ENCODE measurements at regions not wholly inside any gene's neighbourhood (a gene's known extent, or its start where the extent isn't known, plus 50 kb on each side); places are given as distances from the start of the nearest gene placed in this dataset.

DNA sequence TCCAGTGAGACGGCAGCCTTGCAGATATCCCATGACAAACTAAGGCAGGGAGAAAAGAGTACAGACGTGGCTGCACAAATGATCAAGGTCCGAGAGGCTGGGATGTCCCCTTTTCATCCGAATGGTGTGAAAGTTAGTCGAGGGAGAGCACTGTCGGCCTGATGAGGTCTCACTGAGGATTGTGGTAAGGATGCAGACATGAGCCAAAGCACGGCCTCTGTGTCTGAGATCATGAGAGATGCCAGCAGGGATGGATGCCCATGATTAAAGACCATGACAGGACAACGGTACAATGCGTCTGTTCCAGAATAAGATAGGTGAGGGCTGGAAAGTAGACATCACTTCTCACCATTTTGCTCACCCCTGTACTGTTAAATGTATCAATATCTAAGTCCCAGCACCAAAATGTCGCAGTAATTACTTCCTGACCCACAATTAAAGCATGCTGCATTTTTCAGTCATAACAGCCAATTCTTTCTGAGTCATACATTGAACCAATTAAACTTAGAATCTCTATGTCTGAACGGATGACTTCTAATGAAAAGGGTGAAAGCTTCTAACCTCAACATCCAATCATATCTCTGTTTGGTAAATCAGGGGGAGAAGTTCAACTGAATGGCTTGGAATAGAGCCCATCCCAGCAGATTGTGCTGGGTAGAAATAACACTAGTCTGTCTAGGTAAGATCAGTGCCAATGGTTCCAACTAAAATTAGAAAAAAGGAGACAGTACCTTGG, 249.6 kb upstream of the SOX5 start:
- no peak for DNase-seq

DNA sequence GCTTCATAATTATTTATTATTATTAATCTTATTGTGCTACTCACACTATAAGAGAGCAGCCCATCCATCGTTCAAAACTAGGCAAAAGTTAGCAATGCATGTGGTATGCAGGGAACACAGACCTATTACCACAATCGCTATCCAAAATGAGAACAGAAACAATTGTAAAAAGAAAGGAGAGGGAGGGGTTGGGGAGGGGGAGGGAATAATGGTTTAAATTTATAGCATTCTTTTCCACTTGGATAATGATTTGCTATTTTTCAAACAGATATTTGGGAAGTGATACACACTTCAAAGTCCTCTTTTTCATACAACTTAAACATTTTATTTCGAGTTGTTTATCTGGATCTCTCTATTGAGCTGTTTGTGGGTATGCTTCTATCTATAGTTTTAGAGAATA, 248.6 kb upstream of the SOX5 start:
- no peak for DNase-seq

DNA sequence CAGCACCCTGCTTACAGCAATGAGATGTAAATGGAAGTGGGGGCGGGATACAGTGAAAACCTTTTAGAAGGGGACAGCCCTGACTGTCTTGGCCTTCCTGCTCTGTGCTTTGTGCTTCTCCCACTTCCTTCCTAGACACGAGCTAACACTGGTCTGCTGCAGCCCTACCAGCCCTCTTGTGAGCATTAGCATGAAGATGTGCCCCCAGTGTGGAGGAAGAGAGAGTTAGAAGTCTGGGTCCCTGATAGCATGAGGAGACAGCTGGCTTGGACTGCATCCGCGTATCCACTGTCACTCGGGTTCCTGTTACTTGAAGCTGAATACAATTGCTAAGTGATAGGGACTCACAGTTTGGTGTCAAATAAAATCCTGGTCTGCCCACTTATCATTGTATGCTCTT, 248.1 kb upstream of the SOX5 start:
- DNase-seq, result no peak

DNA sequence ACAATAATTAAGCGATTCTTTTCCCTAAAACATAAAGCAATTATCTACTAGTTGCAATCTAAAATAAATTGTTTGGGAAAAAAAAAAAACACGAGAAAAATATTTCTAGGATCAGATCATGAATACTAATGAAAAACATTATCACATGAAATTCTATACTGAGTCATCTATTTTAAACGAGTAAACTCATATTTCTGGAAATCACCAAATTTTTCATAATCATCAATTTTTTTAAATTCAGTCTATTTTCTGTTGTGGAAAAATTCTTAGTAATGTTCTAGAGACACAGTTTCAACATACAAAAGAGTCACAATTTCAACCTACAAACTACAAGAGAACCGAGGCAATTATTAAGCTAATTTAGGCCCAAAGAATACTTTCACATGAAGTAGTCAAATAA, 245.6 kb upstream of the SOX5 start:
- no peak for DNase-seq

DNA sequence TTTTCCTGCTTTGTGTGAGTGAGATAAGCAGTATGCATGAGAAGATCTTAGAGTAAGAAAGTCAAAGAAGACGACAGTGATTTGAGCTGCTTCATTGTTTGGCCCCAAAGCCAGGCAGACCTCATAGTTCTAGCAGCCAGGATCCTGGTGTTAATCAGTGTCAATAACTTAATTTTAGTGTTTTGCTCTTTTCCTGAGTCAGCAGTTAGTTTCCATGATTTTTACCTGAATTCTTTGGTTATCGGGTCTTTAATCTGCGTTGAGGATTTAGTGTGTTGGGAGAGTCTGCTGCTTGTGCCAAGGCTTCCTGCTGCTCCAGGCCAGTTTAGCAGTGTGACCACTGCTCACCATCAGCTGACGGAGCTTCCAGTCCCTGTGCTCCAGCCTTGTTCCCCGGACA, 241.6 kb upstream of the SOX5 start:
- no peak for DNase-seq

DNA sequence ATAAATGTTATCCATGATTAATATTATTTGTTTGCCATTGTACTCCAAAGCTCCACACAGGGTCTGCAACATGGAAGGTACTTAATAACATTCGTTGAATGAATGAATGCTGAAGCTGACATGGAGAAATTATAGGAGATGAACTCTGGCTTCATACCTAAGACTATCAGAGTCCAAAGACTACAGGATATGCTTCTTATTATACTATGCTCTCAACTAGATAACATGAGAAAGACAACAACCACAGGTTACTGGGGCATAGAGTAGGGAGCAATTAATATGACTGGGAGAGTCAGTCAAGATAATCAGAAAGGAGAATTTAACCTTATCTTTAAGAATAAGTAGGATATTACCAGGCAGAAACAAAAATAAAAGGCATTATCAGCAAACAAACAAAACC, 236.3 kb upstream of the SOX5 start:
- no peak for DNase-seq

DNA sequence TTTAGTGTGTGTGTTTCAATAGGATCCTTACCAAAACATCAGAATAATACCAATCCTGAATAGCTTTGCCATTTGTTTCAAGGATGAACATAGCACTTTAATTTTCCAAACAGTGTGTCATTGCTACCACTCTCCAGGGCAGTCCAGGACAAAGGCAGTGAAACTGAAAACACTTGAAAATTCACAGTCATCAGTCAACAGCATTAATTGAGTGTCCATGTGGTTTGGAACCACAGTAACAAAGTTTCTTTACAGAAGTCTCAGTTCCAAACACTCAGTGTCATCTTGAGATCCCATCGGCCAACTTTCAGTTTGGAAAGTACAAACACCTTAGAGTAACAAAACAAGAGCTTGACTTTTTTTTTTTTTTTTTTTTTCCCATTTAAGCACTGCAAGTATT, 228.4 kb upstream of the SOX5 start:
- peak; percentile 10 for DNase-seq

DNA sequence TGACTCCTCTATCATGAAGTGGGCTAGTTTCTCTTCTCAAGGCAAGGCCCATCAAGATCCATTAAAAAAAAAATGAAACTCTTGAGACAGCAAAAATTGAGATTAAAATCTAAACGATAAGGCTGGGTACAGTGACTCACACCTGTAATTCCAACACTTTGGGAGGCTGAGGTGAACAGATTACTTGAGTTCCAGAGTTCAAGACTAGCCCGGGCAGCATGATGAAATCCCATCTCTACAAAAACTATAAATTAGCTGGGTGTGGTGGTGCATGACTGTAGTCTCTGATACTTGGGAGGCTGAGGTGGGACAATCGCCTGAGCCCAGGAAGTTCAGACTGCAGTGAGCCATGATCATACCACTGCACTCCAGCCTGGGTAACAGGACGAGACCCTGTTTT, 226.5 kb upstream of the SOX5 start:
- DNase-seq, result no peak

DNA sequence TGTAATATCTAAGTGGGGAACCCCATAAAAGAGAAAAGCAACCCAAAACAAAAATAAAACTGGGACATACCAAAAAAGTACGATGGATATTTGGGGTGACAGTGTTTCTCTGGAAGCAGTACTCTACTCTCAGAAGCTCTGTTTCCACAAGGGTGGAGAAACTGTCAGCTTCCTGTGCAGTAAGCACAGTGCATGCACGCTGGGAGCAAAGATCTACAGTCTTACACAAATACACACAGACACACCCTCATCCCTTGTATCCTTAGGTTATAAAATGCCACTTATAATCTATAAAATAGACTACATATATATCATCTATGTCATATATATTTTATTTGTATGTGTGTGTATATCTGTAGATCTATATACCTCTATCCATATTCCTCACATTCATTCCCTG, 225.8 kb upstream of the SOX5 start:
- DNase-seq, result no peak

DNA sequence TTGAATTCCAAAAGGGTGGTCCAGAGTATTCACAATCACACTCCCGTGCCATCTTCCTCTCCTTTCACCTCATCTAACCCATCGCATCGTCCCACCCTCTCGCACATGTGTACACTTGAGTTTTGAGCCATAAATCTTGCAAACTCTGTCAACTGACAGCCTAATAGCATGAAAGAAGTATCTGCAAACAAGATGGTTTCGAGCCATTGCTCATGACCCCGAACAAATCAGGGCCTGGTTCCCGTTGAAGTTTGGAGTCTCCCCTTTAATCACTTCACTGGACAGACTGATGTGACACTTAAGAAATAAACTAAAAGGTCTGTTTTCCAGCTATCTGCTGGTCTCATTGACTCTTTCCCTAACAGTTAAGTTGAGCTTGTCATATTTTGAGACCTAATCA, 223.6 kb upstream of the SOX5 start:
- no peak for DNase-seq

DNA sequence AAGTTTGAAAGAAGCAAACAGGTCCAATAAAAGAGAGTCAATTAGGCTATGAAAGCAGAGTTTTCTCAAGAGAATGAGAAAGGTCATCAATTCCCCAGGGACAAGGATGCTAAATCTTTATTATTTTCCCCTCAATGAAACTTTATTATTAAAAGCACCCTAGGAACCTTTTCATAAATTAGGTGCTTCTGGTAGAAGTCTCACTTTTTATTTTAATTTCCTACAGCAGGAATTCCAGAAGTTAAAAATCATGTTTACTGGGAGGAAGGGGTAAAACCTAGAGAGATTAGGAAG, 223.2 kb upstream of the SOX5 start:
- no peak for DNase-seq

DNA sequence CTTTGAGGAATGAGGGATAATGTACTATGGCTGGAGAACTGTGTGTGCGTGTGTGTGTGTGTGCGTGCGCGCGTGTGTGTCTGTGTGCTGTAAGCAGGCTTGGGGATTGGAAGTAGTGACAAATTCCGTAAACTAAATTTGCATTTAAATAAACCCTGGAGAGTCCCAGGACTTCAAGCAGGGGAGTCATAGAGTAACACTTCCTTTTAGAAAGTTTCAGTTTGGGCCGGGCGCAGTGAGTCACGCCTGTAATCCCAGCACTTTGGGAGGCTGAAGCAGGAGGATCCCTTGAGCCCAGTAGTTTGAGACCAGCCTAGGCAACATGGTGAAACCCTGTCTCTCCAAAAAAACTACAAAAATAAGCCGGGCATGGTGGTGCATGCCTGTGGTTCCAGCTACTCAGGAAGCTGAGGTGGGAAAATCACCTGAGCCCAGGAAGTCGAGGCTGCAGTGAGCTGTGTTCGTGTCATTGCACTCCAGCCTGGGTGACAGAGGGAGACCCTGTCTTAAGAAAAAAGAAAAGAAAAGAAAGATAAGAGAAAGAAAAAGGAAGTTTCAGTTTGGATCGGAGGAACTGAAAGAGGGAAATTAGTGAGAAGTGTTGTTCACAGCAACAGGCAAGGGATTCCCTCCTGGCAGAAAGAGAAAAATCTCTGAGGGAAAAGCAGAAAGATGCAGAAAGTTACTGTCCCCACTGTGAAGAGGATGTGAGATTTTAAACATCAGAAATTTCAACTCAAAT, 222.7 kb upstream of the SOX5 start:
- DNase-seq, result no peak

DNA sequence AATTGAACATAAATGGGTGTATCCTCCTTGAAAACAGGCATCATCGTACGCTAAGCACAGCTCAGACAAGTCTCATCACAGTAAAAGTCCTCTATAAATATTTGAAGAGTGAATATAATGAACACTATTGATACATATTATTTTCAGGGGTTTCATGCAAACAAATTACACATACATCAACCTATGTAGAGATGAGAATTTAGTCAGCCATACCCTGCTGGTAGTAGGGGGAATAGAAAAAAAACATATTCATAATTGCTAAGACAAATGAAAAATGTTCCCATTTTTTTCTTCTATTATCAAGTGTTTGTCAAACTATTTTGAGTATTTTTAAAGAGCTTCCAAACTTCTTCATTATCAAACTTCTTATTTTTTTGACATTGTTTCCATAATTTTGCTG, 205.6 kb upstream of the SOX5 start:
- no peak for DNase-seq

DNA sequence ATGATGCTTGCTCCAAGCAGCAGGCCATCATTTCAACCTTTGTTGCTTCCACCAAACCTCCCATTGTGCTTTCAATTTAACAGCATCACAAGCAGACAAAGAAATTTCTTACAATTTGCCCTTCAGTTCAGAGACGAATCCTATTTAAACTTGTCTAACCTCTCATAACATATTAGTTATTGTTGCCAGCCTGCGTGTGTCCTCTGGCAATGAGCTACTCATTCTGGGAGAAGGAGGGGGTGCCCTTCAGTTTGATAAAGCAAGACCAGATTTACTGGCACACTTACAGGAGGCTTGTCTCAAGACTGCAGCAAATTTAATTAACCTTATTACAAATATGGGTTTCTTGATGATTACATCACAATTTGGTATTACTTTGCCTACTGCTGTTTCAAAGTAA, 203.6 kb upstream of the SOX5 start:
- no peak for DNase-seq

DNA sequence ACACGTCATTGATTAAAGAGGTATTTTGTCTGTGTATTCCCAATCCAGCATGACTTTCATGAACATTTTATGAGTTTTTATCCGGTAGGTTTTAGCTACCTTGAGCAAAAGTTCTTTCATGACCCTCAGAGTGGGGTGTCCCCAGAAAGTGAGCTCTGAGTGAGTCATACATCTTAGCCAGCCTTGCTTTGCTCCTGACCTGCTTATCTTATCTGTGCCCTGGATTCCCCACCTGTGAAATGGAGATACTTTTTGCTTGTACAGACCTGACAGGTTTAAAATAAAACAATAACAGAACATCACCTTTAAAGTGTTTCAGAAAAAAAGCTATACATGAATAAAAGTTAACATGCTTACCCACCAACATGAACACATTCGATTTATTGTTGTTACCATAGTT, 202.8 kb upstream of the SOX5 start:
- no peak for DNase-seq

DNA sequence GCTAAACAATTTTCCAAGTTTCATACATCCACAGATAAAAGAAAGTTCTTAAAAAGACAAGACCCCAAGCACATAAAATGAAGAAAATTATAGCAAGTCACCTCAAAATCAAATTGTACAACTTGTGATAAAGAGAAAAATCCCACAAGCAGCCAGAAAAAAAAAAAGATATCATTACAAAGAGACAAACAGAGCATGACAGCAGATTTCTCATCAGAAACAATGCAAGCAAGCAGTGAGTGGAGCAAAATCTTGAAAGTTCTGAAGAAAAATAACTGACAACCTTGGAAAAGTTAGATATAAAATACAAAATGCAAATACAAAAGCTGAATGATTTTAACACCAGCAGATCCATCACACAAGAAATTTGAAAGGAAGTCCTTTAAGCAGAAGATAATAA, 194.5 kb upstream of the SOX5 start:
- DNase-seq, result no peak

DNA sequence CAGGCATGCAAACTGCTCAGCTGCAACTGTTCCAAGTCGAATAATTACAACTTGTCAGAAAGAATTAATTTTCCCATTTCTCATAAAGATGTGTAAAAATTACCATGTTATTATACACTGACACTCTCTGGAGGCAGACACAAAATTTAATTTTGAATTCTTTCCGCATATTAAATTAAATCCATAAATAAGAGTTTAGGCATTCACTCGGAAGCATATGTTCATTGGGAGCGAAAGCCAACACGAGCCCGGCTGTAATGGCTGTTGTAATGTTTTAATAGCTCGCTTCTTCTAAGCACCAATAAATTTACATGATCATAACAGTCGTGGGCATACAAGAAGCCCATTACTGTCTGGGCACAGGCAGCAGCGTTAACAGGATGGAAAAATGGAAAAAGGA, 189.6 kb upstream of the SOX5 start:
- no peak for DNase-seq

DNA sequence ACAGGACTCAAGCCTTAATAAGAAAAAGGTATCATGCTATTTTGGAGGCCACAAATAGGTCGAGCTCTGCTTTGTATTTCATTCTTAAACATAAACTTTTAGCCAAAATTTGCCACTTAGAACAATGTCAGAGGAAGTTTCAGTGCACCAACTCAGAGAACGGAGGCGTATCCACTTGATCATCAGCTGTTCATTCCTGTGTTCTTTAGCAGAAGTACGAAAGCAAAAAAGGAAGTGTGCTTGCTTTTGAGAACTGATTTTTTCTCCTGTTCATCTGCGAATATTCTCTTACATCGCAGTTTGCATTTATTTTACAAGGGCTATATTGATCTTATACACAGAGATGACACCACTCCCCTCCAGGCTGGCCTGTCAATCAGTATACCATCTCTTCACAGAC, 188.6 kb upstream of the SOX5 start:
- DNase-seq, result no peak

DNA sequence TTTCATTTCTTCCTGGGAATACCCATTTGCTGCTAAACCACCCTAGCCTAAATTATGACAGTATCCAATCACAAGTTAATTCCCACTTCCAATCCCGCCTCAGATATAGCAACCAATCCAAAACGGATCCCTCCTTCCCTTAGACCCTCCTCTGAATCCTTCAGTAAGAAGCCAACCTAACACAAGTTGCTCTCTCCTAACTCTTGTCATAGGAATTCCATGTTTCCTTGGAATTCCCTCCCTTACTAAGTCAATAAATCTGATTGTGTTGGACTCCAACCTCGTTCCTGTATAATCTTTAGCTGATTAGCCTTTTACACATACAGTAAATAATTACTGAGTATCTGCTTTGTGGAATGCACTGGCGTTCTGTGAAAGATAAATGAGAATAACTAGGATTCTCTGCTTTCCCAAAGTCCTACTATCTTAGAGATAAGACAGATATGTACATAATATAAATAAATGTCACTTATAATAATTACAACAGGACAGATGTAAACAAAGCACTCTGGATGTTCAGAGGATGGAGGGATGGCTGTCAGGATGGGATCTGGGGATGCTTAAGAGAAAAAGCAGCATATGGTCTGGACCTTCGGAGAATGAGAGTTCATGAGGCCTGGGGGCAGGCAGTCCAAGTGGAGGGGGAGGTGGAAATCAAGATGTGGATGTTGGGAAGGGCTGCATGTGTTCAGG, 185.8 kb upstream of the SOX5 start:
- DNase-seq, result no peak

DNA sequence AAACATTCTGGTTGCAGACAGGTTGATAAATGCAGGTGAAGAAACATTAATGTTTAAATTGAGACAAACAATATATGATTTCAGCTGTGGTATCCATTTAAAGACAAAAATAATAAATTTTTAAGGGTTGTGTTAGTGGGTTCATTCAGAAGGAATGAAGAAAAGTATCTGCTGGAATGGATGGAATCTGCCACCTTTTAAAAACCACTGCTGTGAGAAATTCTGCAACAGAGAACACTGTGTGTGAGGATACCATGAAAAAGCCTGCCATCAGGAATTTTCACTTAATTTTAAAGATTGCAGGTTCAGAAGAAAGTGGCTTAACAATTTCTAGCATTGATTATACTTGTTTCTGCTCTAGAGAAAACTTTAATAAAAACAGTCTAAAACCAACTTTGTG, 184.6 kb upstream of the SOX5 start:
- DNase-seq, result no peak

DNA sequence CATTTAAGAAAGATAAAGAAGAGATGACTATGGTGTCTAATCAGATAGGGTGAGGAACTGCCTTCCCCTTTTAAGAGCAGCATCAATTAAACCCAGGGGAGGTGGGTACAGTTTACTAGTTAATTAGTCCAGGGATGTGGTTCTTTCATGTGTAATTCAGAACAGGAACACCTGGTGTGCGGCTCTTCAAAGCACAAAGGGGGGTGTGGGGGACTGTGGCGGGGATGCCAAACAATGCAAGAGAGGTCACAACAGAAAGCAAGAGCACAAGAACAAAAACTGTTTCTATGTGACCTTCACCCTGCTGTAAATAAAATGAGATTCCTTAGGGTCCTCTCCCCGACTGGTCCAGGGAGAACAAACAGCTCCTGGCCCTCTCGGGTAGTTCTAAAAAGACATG, 183.9 kb upstream of the SOX5 start:
- DNase-seq, result peak; percentile 62

DNA sequence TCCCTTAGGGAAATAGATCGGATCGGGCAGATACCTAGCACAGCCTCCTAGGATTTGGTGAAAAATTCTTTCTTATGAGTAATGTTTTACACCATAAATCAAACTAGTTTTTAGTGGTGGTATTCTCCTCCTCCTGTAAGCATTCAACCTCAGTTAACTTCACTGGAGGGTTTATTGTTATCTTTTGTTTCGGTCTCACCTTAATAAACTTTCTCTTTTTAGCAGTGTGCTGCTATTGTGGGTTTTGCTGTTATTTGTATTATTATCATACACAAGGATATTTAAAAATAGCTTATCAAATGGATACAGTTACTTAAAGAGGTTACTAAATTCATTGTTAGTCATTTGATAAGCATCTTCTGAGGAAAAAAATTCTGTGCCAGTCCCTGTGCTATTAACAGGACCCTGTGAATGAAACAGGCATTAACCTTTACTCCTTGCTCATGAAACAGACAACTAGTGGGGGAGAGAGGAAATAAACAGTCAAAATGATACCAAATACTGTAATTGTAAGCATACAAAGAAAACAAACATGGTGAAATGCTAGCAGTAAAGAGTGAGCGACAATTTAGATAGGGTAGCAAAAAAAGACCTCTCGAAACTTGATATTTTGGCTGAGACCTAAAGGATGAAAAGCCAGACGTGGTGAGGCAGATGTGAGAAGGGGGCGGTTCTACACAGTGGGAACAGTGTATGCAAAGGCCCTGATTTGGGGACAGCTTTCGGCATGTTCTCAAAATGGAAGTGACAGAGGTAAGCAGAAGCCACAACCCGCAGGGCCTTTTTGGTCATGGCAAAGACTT, 178.7 kb upstream of the SOX5 start:
- no peak for DNase-seq

DNA sequence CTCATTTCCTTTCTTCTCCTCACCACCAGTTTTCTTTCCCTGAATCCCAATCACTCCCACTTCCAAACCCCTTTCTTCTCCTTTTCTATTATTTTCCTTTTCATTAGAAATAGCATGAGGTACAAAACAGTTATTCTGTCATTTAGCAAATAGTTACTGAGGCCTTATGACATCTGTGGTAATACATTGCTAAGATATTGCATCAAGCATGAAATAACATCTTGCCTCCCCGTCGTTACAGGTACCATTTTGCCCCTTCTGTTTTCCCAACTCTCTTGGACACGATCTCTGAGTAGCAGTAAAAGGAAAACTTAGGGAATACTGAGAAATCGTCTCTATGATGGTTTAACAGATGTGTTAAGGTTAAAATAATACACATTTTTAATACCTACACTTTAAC, 175.8 kb upstream of the SOX5 start:
- DNase-seq, result no peak

DNA sequence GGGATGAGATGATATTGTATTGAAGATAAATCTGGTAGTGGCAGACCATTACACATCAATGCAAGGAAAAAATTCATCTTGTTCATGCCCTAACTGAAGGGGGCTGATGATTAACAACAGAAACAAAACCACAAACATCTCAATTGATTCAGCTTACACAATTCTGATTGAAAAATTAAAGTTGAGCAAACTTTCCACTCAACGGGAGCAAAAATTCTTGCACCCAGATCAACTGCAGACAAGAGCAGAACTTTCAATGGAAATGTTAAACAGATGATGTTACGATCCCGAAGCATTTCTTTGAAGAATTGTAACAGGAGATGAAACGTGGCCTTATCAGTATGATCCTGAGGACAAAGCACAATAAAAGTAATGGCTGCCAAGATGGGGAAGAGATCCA, 172.4 kb upstream of the SOX5 start:
- DNase-seq, result no peak

Data from NCI-H1105 (cell line).